SU-DHL-6 (cell line): ENCODE measurements at regions not wholly inside any gene's neighbourhood (a gene's known extent, or its start where the extent isn't known, plus 50 kb on each side); places are given as distances from the start of the nearest gene placed in this dataset.

Source experiments
- EZH2phosphoT487 ChIP-seq: fragments of 200-600 bp; sonication (generic), shearing (Covaris generic); conservative IDR thresholded peaks from 2 replicates; pipeline ENCODE4 v1.6.1; 2018; ENCODE audit warnings: mild to moderate bottlenecking, antibody characterized with exemption, low read length, moderate library complexity, mixed read lengths
- TF ChIP-seq, protein P1 (sequence below): fragments of 200-600 bp; sonication (generic); IDR thresholded peaks from one replicate; pipeline ENCODE4 v1.5.1; 2017; ENCODE audit warnings: antibody characterized with exemption, mild to moderate bottlenecking, low read length, moderate library complexity; ENCODE audit not compliant: insufficient read depth, poor library complexity, severe bottlenecking

DNA sequence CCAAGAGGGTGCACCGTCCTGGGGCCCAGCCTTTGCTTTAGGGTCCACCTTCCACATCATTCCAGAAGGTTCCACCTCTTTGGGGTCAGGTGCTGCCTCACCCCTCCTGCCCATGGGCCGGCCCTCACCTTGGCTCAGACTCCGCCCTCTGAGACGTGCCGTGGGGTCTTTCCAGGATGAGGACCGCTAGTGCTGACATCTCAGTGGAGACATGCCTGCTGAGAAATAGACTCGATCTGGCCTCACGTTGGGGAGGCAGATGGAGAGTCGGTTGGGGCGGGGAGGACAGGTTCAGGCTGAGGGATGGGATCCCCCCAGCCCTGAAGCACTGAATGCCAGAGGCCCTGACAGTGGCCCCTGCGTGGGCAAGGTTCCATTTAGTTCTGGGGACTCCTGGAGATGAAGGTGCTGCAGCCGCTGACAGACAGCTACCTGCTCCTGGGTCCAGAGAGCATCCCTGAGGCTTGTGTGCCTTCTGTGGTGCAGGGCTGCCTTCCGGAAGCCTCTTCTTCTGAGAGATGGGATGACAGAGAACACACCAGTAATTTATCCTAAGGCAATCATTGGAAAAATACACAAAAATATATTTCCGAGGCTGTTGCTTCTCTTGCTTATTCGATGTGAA, 185.3 kb downstream of the KIF26A start:
- TF ChIP-seq, protein P1, sequence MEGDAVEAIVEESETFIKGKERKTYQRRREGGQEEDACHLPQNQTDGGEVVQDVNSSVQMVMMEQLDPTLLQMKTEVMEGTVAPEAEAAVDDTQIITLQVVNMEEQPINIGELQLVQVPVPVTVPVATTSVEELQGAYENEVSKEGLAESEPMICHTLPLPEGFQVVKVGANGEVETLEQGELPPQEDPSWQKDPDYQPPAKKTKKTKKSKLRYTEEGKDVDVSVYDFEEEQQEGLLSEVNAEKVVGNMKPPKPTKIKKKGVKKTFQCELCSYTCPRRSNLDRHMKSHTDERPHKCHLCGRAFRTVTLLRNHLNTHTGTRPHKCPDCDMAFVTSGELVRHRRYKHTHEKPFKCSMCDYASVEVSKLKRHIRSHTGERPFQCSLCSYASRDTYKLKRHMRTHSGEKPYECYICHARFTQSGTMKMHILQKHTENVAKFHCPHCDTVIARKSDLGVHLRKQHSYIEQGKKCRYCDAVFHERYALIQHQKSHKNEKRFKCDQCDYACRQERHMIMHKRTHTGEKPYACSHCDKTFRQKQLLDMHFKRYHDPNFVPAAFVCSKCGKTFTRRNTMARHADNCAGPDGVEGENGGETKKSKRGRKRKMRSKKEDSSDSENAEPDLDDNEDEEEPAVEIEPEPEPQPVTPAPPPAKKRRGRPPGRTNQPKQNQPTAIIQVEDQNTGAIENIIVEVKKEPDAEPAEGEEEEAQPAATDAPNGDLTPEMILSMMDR = no peak
- TF ChIP-seq EZH2phosphoT487 = no peak
